NB4 (cell line): ENCODE measurements at regions not wholly inside any gene's neighbourhood (a gene's known extent, or its start where the extent isn't known, plus 50 kb on each side); places are given as distances from the start of the nearest gene placed in this dataset.

Experiments used
- DNase-seq: peaks from one replicate; pipeline ENCODE4 v3.0.0; 2010; ENCODE audit warnings: low read depth
- H3K4me3 ChIP-seq: one replicate; pipeline ENCODE4 v1.5.1; 2011; ENCODE audit warnings: mild to moderate bottlenecking, low read depth, low read length, moderate library complexity
- CTCF ChIP-seq: IDR thresholded peaks from one replicate; pipeline ENCODE4 v1.5.1; 2012; ENCODE audit warnings: low read depth, low read length
- MYC ChIP-seq: IDR thresholded peaks from 2 replicates; pipeline ENCODE4 v1.6.1; 2011; ENCODE audit warnings: low read depth, low read length
- POLR2A ChIP-seq: IDR thresholded peaks from 2 replicates; pipeline ENCODE4 v1.6.1; 2011; ENCODE audit warnings: mild to moderate bottlenecking; ENCODE audit not compliant: insufficient read length; ENCODE audit errors: extremely low read depth
- TF ChIP-seq, protein P1 (sequence below): IDR thresholded peaks from 2 replicates; pipeline ENCODE4 v1.6.1; 2011; ENCODE audit warnings: low read depth, low read length

DNA sequence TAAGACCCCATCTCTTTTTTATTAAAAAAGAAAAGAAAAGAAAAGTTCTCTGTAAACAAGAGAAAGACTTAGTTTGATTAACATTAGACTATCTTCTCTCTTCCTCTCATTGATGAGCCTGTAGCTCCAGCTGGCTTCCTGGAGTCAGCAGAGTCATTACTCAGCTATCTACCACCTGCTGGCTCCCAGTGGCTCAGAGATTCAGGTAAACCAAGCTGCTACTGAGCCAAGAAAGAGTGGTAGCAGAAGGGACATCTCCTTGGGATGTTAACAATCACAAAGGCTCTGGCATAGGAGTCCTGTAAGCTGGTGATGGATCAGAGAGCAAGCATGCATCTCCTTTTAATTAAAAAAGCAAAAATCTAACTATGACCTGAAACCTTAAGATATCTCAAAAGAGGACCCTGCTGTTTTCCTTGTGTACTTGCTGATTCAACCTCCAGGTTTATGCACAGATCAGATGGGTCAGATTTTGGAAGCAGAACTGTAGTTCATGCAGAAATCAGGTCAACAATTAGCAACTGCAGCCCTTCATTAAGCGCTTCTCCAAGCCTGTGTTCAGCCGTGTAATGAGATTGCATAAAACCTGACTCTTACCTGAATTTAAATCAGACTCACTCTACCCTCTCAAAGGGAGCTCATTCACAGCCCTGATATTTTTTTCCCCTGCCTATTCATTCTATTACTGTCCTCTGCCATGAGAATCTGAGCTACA is 225.8 kb downstream of the RNF152 start:
- no peak for DNase-seq
- TF ChIP-seq, protein P1, sequence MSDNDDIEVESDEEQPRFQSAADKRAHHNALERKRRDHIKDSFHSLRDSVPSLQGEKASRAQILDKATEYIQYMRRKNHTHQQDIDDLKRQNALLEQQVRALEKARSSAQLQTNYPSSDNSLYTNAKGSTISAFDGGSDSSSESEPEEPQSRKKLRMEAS: no peak
- TF ChIP-seq MYC (no peak), POLR2A (no peak), CTCF (no peak)
- H3K4me3 ChIP-seq: no peak overlapping the region

- no peak overlapping the region for H3K4me3 ChIP-seq
- no peak for DNase-seq
- TF ChIP-seq CTCF (no peak), MYC (no peak), POLR2A (no peak)
- TF ChIP-seq, protein P1: no peak
Measured at GRCh38 chr18:61664419-61665084, 228.3 kb downstream of the RNF152 start.

- DNase-seq: no peak
- no peak overlapping the region for H3K4me3 ChIP-seq
- no peak for TF ChIP-seq MYC
- TF ChIP-seq, protein P1: no peak
- TF ChIP-seq CTCF: no peak
- TF ChIP-seq POLR2A: no peak
Measured at GRCh38 chr18:61662726-61663125, 230.1 kb downstream of the RNF152 start.

DNA sequence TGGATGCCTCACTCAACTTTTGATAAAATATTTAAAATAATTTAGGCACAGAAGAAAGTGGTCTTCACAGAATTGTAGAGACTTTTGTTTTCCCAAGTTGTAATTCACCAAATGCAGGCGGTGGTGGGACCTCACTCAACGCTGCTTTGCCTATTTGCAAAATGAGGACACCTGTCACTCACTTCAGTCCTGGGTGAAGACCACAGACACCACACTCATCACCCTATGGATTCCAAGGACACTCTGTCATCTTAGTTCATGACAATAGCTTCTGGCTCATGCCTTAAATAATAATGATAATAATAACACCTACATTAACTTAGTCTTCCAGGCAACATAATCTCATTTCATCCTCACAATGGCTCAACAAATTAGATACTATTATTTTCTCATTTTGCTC is 234.4 kb downstream of the RNF152 start:
- DNase-seq: no peak
- no peak overlapping the region for H3K4me3 ChIP-seq
- TF ChIP-seq, protein P1: no peak
- TF ChIP-seq CTCF (no peak), POLR2A (no peak), MYC (no peak)

GRCh38 chr18:61657066-61657732 is 235.6 kb downstream of the RNF152 start:
- H3K4me3 ChIP-seq: no peak overlapping the region
- TF ChIP-seq CTCF (no peak), MYC (no peak), POLR2A (no peak)
- TF ChIP-seq, protein P1: no peak
- no peak for DNase-seq
